ENCODE measurements at regions not wholly inside any gene's neighbourhood (a gene's known extent, or its start where the extent isn't known, plus 50 kb on each side); places are given as distances from the start of the nearest gene placed in this dataset.

DNA sequence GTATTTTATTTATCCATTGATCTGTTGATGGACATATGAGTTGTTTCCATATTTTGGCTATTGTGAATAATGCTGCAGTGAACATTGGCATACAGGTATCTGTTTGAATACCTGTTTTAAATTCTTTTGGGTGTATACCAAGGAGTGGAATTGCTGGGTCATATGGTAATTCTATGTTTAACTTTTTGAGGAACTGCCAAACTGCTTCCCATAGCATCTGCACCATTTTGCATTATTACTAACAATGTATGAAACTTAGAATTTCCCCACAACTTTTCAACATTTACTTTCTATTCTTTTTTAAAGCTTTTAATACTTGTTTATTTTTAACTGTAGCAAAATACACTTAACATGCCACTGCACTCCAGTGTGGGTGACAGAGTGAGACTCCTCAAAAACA is 57.0 kb upstream of the MSN start:
- no peak overlapping the region for H3K4me3 ChIP-seq
- H3K27me3 ChIP-seq = peaks cover 29% of the 10 kb centered on the region
- no peak overlapping the region for H3K4me2 ChIP-seq
- H3K4me1 ChIP-seq = no peaks in the 10 kb centered on the region
- H3K9me3 ChIP-seq = no peaks in the 10 kb centered on the region
- no peak for TF ChIP-seq Cebpa-rat (IDR thresholded peaks at IDR 0.05)
- H3K36me3 ChIP-seq = no peaks in the 10 kb centered on the region
- H3K27ac ChIP-seq = no peak overlapping the region
- H3K9ac ChIP-seq = no peak overlapping the region
- H4K20me1 ChIP-seq = no peaks in the 10 kb centered on the region

DNA sequence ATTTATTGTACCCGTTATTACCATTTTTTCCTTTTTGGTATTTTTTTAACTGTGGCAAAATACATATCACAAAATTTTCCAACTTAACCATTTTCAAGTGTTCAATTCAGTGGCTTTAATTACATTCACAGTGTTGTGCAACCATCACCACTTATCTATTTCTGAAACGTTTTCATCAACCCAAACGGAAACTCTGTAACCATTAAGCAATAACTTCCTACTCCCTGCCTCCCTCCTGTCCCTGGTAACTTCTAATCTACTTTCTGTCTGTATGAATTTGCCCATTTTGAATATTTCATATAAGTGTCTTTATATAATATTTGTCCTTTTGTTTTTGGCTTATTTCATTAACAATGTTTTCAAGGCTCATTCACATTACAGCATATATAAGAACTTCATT is 57.4 kb upstream of the MSN start:
- Histone ChIP-seq H4K20me1 (no peaks in the 10 kb centered on the region), H3K36me3 (no peaks in the 10 kb centered on the region), H3K4me3 (no peak overlapping the region), H3K4me2 (no peak overlapping the region), H3K4me1 (no peaks in the 10 kb centered on the region), H3K27me3 (peaks cover 34% of the 10 kb centered on the region), H3K9ac (no peak overlapping the region), H3K9me3 (no peaks in the 10 kb centered on the region), H3K27ac (no peak overlapping the region)
- no peak; the same call in 1 of the 2 replicates for TF ChIP-seq Cebpa-rat (IDR thresholded peaks at IDR 0.05)

DNA sequence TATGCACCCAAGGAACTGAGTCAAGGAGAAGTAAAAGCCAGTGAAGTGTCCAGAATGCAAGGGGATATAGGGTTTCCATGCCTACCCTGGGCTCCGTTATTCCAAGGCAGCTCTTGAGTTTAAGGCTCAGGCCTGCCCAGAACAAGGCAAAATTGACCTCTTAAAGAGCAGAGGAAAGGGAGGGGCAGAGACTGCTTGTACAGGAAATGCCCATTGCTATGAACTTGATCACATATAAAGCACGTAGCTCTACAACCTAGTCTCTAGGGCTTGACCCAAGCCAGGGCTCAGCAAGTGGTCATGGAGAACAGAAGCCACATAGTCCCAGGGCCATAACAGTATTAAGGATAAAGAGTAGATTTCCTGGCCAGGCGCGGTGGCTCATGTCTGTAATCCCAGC is 58.2 kb upstream of the MSN start:
- Histone ChIP-seq H3K36me3 (no peaks in the 10 kb centered on the region), H3K4me3 (no peak overlapping the region), H3K27me3 (peaks cover 42% of the 10 kb centered on the region), H3K27ac (no peak overlapping the region), H3K9me3 (no peaks in the 10 kb centered on the region), H3K4me2 (no peak overlapping the region), H4K20me1 (no peaks in the 10 kb centered on the region), H3K4me1 (no peaks in the 10 kb centered on the region), H3K9ac (no peak overlapping the region)
- TF ChIP-seq Cebpa-rat (IDR thresholded peaks at IDR 0.05) = no peak

DNA sequence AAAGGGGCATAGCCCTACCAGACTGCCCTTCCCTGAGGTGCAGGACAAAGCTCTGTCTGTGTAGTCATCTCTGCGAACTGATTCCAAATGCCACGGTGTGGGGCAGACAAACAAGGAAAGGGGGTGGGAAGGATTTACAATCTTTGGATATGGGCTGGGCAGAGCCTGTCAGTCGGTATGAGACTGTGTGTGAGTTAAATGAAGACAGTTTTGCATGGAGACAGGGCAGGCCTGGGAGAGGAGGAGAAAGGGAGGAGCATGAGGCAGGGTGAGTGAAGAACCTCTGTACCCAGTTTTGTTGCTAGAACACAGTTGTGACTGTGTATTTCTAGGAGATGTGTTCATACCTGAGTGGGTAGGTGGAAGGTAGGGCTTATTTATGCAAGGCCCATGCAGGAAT is 59.4 kb upstream of the MSN start:
- H3K27ac ChIP-seq = no peak overlapping the region
- no peaks in the 10 kb centered on the region for H3K9me3 ChIP-seq
- H3K9ac ChIP-seq = no peak overlapping the region
- H3K4me2 ChIP-seq = no peak overlapping the region
- H3K36me3 ChIP-seq = no peaks in the 10 kb centered on the region
- H4K20me1 ChIP-seq = no peaks in the 10 kb centered on the region
- H3K27me3 ChIP-seq = peaks cover 49% of the 10 kb centered on the region
- H3K4me3 ChIP-seq = no peak overlapping the region
- no peaks in the 10 kb centered on the region for H3K4me1 ChIP-seq
- no peak for TF ChIP-seq Cebpa-rat (IDR thresholded peaks at IDR 0.05)

DNA sequence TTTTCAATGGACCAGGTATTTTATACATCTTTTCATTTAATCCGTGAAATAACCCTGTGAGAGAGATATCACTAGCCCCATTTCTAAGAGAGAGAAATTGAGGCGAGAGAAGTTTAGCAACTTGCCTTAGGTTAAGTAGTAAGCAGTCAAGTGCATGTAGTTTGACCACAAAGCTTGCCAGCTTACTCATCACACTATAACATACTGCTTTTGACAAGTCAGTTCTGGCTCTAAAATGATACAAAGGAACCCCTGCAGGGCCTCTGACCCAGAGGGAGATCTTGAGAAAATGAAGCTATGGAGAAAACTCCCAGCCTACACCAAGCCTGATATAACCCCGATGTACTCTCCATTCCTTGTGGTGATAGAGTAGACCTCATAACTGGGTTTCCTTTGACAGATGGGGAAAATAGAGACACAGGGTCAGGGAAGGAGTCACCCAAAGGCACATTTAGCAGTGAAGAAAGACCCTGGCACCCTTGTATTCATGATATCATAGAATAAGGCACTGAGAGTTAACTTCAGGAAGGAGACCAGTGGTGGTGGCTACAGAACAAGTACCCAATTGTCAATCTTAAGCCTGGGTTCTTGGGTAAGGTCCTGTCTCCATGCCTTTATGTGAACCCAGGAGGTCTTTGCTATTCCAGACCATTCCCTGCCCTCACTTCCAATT is 60.2 kb upstream of the MSN start:
- Histone ChIP-seq H3K4me3 (no peak overlapping the region), H3K36me3 (no peaks in the 10 kb centered on the region), H3K27ac (no peak overlapping the region), H3K4me2 (no peak overlapping the region), H4K20me1 (no peaks in the 10 kb centered on the region), H3K4me1 (no peaks in the 10 kb centered on the region), H3K27me3 (peaks cover 57% of the 10 kb centered on the region), H3K9ac (no peak overlapping the region), H3K9me3 (no peaks in the 10 kb centered on the region)
- no peak for TF ChIP-seq Cebpa-rat (IDR thresholded peaks at IDR 0.05)

DNA sequence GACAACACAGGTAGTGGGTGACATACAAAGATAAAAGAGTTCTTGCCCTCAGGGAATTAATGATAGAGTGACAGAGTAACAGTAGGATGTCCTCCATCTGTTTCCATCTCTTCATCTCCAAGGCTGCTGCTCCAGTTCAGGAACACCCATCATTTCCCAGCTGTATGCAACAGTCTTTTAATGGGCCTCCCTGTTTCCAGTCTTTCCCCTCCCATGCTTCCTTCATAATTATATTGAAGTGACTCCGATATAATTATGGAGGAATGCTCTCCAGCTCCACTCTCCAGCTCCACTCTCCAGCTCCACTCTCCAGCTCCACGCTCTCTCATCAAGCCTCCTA is 65.3 kb upstream of the MSN start:
- Histone ChIP-seq H3K27me3 (peaks cover 87% of the 10 kb centered on the region), H3K36me3 (no peaks in the 10 kb centered on the region), H3K4me2 (no peak overlapping the region), H4K20me1 (no peaks in the 10 kb centered on the region), H3K9ac (no peak overlapping the region), H3K9me3 (no peaks in the 10 kb centered on the region), H3K4me3 (no peak overlapping the region), H3K4me1 (peaks cover 7% of the 10 kb centered on the region), H3K27ac (no peak overlapping the region)
- TF ChIP-seq Cebpa-rat (IDR thresholded peaks at IDR 0.05) = no peak

DNA sequence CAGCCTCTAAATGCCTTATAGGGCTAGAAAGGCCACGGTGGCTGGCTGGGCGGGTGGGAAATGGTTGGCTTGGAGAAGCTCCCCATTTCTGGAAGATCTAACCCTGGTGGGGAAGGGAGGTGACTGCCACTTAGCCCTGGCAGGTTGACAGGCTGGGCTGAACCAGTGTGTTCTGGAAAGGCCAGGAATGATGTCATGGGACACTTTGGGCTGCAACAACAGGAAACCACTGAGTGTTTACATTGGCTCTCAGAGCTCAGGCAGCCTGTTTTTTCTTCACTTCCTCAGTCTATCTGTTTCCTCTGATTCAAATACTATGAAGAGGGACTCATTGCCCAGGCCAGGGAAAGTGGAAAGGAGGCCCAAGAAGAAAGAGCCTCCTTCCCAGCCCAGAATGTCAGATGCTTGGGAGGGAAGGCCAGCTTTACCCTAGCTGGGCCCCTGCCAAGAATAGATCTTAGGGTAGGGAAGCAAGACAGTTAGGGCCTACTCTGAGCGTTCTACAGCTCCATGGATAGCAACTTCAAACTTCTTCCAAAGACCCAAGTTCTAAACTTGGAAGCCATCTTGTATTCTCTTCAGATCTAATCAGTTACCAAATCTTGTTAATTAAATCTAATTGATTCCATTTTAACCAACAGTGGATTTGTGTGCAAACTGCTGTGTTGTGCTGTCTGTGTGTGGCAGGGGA is 65.8 kb upstream of the MSN start:
- no peak overlapping the region for H3K4me3 ChIP-seq
- no peak overlapping the region for H3K9ac ChIP-seq
- H3K27me3 ChIP-seq = peaks cover 87% of the 10 kb centered on the region
- no peaks in the 10 kb centered on the region for H3K9me3 ChIP-seq
- no peak for TF ChIP-seq Cebpa-rat (IDR thresholded peaks at IDR 0.05)
- no peaks in the 10 kb centered on the region for H4K20me1 ChIP-seq
- H3K4me1 ChIP-seq = peaks cover 7% of the 10 kb centered on the region
- H3K27ac ChIP-seq = no peak overlapping the region
- H3K36me3 ChIP-seq = no peaks in the 10 kb centered on the region
- peak overlapping the region; percentile 26 for H3K4me2 ChIP-seq

DNA sequence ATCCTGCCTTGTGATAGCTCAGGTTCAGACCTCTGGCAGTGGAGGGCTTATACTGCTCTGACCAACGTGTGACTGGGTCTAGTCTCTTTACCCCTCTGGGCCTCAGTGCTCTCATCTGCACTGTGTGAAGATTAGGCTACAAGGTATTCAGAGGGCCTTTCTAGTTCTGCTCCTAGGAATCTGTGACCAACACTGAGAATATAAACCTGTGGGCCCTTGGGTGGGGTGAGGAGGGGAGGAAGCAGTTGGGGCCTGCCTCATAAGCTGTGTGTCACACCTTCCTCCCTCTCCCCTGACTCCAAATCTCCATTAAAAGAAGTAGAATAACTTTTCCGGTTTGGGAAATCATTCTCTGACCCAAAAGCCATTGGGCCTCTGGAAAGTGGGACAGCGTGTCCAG is 66.3 kb upstream of the MSN start:
- peaks cover 85% of the 10 kb centered on the region for H3K27me3 ChIP-seq
- TF ChIP-seq Cebpa-rat (IDR thresholded peaks at IDR 0.05) = no peak
- no peak overlapping the region for H3K9ac ChIP-seq

DNA sequence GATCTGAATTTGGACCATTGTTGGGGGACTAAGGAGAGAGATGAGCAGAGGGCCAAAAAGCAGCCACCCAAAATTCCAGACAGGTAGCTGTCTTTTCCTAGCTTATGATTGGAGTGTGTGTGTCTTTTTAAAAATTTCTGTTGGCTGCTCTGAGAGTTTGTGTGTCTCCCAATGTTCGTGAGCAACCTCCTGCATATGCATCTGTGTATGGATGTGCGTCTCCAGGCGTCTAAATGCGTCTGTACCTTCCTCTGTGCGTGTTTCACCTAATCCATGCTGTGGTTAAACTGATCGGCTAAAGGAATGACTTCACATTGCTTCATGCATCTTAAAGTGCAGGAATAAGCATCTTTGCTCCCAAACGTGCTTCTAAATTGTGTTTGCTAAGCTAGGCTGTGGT is 65.5 kb upstream of the LAS1L start:
- H4K20me1 ChIP-seq = no peaks in the 10 kb centered on the region
- H3K4me1 ChIP-seq = peaks cover 16% of the 10 kb centered on the region
- no peak overlapping the region for H3K4me2 ChIP-seq
- H3K4me3 ChIP-seq = no peak overlapping the region
- no peaks in the 10 kb centered on the region for H3K36me3 ChIP-seq
- H3K9ac ChIP-seq = no peak overlapping the region
- H3K27me3 ChIP-seq = peaks cover 76% of the 10 kb centered on the region
- no peak for TF ChIP-seq Cebpa-rat (IDR thresholded peaks at IDR 0.05)
- H3K9me3 ChIP-seq = no peaks in the 10 kb centered on the region
- no peak overlapping the region for H3K27ac ChIP-seq

More for the DNA sequence above, 66.3 kb upstream of the MSN start:
- H3K4me3 ChIP-seq = no peak overlapping the region
- H3K4me2 ChIP-seq = 0 out of 2 replicates have a peak overlapping the region, but pooled peaks have one; percentile 26
- H4K20me1 ChIP-seq = no peaks in the 10 kb centered on the region
- peaks cover 9% of the 10 kb centered on the region for H3K4me1 ChIP-seq
- no peaks in the 10 kb centered on the region for H3K36me3 ChIP-seq
- H3K9me3 ChIP-seq = no peaks in the 10 kb centered on the region
- no peak overlapping the region for H3K27ac ChIP-seq

DNA sequence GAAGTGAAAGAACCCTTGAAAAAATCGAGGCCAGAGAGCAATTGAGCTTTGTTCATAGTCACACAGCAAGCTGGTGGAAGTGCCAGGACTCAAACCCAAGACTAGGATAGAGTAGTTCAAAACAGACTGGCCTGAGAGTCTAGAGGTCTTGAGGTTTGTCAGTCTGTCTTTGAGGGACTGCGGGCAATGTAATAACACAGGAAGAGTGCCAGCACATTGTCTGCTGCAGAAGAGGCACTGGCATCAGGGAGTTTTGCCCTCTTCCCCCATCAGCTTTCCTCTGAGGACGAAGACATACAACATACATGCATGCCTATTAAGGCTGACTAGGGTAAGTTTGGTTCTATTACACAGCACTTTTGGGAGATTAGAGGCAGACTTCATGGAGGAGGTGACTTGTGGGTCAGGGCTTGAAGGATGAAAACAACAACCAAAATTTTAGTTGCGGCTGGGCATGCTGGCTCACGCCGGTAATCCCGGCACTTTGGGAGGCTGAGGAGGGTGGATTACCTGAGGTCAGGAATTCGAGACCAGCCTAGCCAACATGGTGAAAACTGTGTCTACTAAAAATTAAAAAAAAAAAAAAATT is 64.1 kb upstream of the LAS1L start:
- Histone ChIP-seq H3K27me3 (peaks cover 75% of the 10 kb centered on the region), H3K36me3 (no peaks in the 10 kb centered on the region), H4K20me1 (no peaks in the 10 kb centered on the region), H3K4me1 (peaks cover 16% of the 10 kb centered on the region), H3K9ac (no peak overlapping the region), H3K9me3 (no peaks in the 10 kb centered on the region), H3K27ac (no peak overlapping the region), H3K4me2 (no peak overlapping the region), H3K4me3 (no peak overlapping the region)
- TF ChIP-seq Cebpa-rat (IDR thresholded peaks at IDR 0.05) = no peak

All from BLaER1 (cell line).